ENCODE measurements at regions not wholly inside any gene's neighbourhood (a gene's known extent, or its start where the extent isn't known, plus 50 kb on each side); places are given as distances from the start of the nearest gene placed in this dataset.

DNA sequence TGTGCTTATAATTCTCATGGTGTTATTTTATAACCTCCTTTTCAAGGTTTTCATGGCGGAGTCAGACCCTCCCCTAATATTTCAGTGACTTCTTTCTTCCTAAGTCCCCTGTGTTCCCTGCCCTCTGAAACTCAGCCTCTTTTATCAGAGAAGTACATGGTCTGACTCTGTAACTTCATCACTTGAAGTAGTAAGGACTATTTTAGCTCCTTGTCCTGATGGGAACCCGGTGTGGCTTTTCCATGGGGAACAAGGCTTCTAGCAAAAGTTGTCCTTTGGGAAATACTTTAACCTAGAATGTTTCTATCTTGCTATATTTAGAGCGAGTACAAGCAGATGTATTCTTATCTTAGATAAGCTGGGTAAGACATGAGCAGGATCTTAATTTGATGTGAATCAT is 117.5 kb downstream of the TRIB2 start:
- Histone ChIP-seq H3K27ac (ENCODE audit: low read length) (no peak overlapping the region), H3K79me2 (ENCODE audit: insufficient read depth, low read length) (no peaks in the 10 kb centered on the region), H3K9ac (ENCODE audit: low read depth, low read length) (no peak overlapping the region), H4K20me1 (ENCODE audit: insufficient read depth, low read length) (no peaks in the 10 kb centered on the region), H3K9me3 (ENCODE audit: insufficient read depth, low read length, severe bottlenecking) (no peaks in the 10 kb centered on the region), H3K4me2 (ENCODE audit: insufficient read depth, low read length) (no peak overlapping the region), H3K36me3 (ENCODE audit: insufficient read depth, low read length) (no peaks in the 10 kb centered on the region), H3K4me3 (ENCODE audit: low read depth in 1 of 2, low read length in 2 of 2) (no peak overlapping the region), H3K27me3 (ENCODE audit: insufficient read depth, low read length, poor library complexity) (no peaks in the 10 kb centered on the region), H2AFZ (ENCODE audit: low read depth, low read length) (no peak overlapping the region), H3K4me1 (ENCODE audit: insufficient read depth, low read length) (no peaks in the 10 kb centered on the region)
- TF ChIP-seq, protein P1, sequence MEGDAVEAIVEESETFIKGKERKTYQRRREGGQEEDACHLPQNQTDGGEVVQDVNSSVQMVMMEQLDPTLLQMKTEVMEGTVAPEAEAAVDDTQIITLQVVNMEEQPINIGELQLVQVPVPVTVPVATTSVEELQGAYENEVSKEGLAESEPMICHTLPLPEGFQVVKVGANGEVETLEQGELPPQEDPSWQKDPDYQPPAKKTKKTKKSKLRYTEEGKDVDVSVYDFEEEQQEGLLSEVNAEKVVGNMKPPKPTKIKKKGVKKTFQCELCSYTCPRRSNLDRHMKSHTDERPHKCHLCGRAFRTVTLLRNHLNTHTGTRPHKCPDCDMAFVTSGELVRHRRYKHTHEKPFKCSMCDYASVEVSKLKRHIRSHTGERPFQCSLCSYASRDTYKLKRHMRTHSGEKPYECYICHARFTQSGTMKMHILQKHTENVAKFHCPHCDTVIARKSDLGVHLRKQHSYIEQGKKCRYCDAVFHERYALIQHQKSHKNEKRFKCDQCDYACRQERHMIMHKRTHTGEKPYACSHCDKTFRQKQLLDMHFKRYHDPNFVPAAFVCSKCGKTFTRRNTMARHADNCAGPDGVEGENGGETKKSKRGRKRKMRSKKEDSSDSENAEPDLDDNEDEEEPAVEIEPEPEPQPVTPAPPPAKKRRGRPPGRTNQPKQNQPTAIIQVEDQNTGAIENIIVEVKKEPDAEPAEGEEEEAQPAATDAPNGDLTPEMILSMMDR (IDR thresholded peaks at IDR 0.05; ENCODE audit: borderline replicate concordance, extremely low read depth, low read length, poor library complexity, severe bottlenecking) = no peak
- TF ChIP-seq EZH2 (IDR thresholded peaks at IDR 0.05; ENCODE audit: borderline replicate concordance, low read depth, low read length, severe bottlenecking) = no peak
- ATAC-seq (ENCODE audit: insufficient read depth, low read depth) (no peak), DNase-seq (no peak)

- ATAC-seq (ENCODE audit: insufficient read depth, low read depth) (no peak), DNase-seq (no peak)
- no peak overlapping the region for H3K4me3 ChIP-seq (ENCODE audit: low read depth in 1 of 2, low read length in 2 of 2)
- no peaks in the 10 kb centered on the region for H3K79me2 ChIP-seq (ENCODE audit: insufficient read depth, low read length)
- no peaks in the 10 kb centered on the region for H3K9me3 ChIP-seq (ENCODE audit: insufficient read depth, low read length, severe bottlenecking)
- H3K27me3 ChIP-seq (ENCODE audit: insufficient read depth, low read length, poor library complexity) = no peaks in the 10 kb centered on the region
- no peaks in the 10 kb centered on the region for H4K20me1 ChIP-seq (ENCODE audit: insufficient read depth, low read length)
- no peak overlapping the region for H3K27ac ChIP-seq (ENCODE audit: low read length)
- H3K36me3 ChIP-seq (ENCODE audit: insufficient read depth, low read length) = no peaks in the 10 kb centered on the region
- TF ChIP-seq, protein P1 (IDR thresholded peaks at IDR 0.05; ENCODE audit: borderline replicate concordance, extremely low read depth, low read length, poor library complexity, severe bottlenecking) = no peak
- no peak for TF ChIP-seq EZH2 (IDR thresholded peaks at IDR 0.05; ENCODE audit: borderline replicate concordance, low read depth, low read length, severe bottlenecking)
- H2AFZ ChIP-seq (ENCODE audit: low read depth, low read length) = no peak overlapping the region
- no peak overlapping the region for H3K9ac ChIP-seq (ENCODE audit: low read depth, low read length)
- no peak overlapping the region for H3K4me2 ChIP-seq (ENCODE audit: insufficient read depth, low read length)
- no peaks in the 10 kb centered on the region for H3K4me1 ChIP-seq (ENCODE audit: insufficient read depth, low read length)
These were observed 119.0 kb downstream of the TRIB2 start for GRCh38 chr2:12835733-12836132.

GRCh38 chr2:12839339-12839738 is 122.6 kb downstream of the TRIB2 start:
- Histone ChIP-seq H3K79me2 (ENCODE audit: insufficient read depth, low read length) (no peaks in the 10 kb centered on the region), H2AFZ (ENCODE audit: low read depth, low read length) (no peak overlapping the region), H3K36me3 (ENCODE audit: insufficient read depth, low read length) (no peaks in the 10 kb centered on the region), H4K20me1 (ENCODE audit: insufficient read depth, low read length) (no peaks in the 10 kb centered on the region), H3K4me3 (ENCODE audit: low read depth in 1 of 2, low read length in 2 of 2) (no peak overlapping the region), H3K4me2 (ENCODE audit: insufficient read depth, low read length) (no peak overlapping the region), H3K9ac (ENCODE audit: low read depth, low read length) (no peak overlapping the region), H3K9me3 (ENCODE audit: insufficient read depth, low read length, severe bottlenecking) (no peaks in the 10 kb centered on the region), H3K27me3 (ENCODE audit: insufficient read depth, low read length, poor library complexity) (no peaks in the 10 kb centered on the region), H3K27ac (ENCODE audit: low read length) (no peak overlapping the region), H3K4me1 (ENCODE audit: insufficient read depth, low read length) (no peaks in the 10 kb centered on the region)
- TF ChIP-seq, protein P1 (IDR thresholded peaks at IDR 0.05; ENCODE audit: borderline replicate concordance, extremely low read depth, low read length, poor library complexity, severe bottlenecking) = no peak
- TF ChIP-seq EZH2 (IDR thresholded peaks at IDR 0.05; ENCODE audit: borderline replicate concordance, low read depth, low read length, severe bottlenecking) = no peak
- ATAC-seq (ENCODE audit: insufficient read depth, low read depth) (no peak), DNase-seq (no peak)

GRCh38 chr2:12841021-12841420 is 124.3 kb downstream of the TRIB2 start:
- H2AFZ ChIP-seq (ENCODE audit: low read depth, low read length) = no peak overlapping the region
- no peak overlapping the region for H3K4me3 ChIP-seq (ENCODE audit: low read depth in 1 of 2, low read length in 2 of 2)
- H3K36me3 ChIP-seq (ENCODE audit: insufficient read depth, low read length) = no peaks in the 10 kb centered on the region
- no peaks in the 10 kb centered on the region for H3K27me3 ChIP-seq (ENCODE audit: insufficient read depth, low read length, poor library complexity)
- no peaks in the 10 kb centered on the region for H3K4me1 ChIP-seq (ENCODE audit: insufficient read depth, low read length)
- no peaks in the 10 kb centered on the region for H3K79me2 ChIP-seq (ENCODE audit: insufficient read depth, low read length)
- TF ChIP-seq, protein P1 (IDR thresholded peaks at IDR 0.05; ENCODE audit: borderline replicate concordance, extremely low read depth, low read length, poor library complexity, severe bottlenecking) = no peak
- TF ChIP-seq EZH2 (IDR thresholded peaks at IDR 0.05; ENCODE audit: borderline replicate concordance, low read depth, low read length, severe bottlenecking) = no peak
- no peak overlapping the region for H3K9ac ChIP-seq (ENCODE audit: low read depth, low read length)
- H3K9me3 ChIP-seq (ENCODE audit: insufficient read depth, low read length, severe bottlenecking) = no peaks in the 10 kb centered on the region
- DNase-seq (no peak), ATAC-seq (ENCODE audit: insufficient read depth, low read depth) (no peak)
- H3K27ac ChIP-seq (ENCODE audit: low read length) = no peak overlapping the region
- H4K20me1 ChIP-seq (ENCODE audit: insufficient read depth, low read length) = no peaks in the 10 kb centered on the region
- no peak overlapping the region for H3K4me2 ChIP-seq (ENCODE audit: insufficient read depth, low read length)
